Endodermal cell (in vitro differentiated cells): ENCODE measurements at regions not wholly inside any gene's neighbourhood (a gene's known extent, or its start where the extent isn't known, plus 50 kb on each side); places are given as distances from the start of the nearest gene placed in this dataset.

Experiments used
- DNase-seq: peaks from one replicate; pipeline ENCODE4 v3.0.0-alpha.2; 2017
- H3K27ac ChIP-seq: 2 replicates; pipeline ENCODE4 v1.5.1; 2013; ENCODE audit warnings: mild to moderate bottlenecking, low read depth, low read length, moderate library complexity
- H3K27me3 ChIP-seq: 2 replicates; pipeline ENCODE4 v1.6.1; 2013; ENCODE audit warnings: mild to moderate bottlenecking, low read length, moderate library complexity; ENCODE audit not compliant: insufficient read depth, control insufficient read depth, poor library complexity, severe bottlenecking
- H3K36me3 ChIP-seq: 2 replicates; pipeline ENCODE4 v1.7.0; 2013; ENCODE audit warnings: mild to moderate bottlenecking, low read length, moderate library complexity; ENCODE audit not compliant: control insufficient read depth, insufficient read depth
- H3K4me1 ChIP-seq: one replicate; pipeline ENCODE4 v1.7.0; 2013; ENCODE audit warnings: low read length; ENCODE audit not compliant: control insufficient read depth, insufficient read depth
- H3K4me3 ChIP-seq: 2 replicates; pipeline ENCODE4 v1.5.1; 2013; ENCODE audit warnings: mild to moderate bottlenecking, low read length, moderate library complexity
- H3K9ac ChIP-seq: 2 replicates; pipeline ENCODE4 v1.6.1; 2013; ENCODE audit warnings: mild to moderate bottlenecking, low read length, moderate library complexity; ENCODE audit not compliant: poor library complexity, severe bottlenecking; ENCODE audit errors: extremely low read depth
- H3K9me3 ChIP-seq: 2 replicates; pipeline ENCODE4 v1.6.1; 2013; ENCODE audit warnings: mild to moderate bottlenecking, low read length, moderate library complexity; ENCODE audit not compliant: control insufficient read depth
- H3K27ac Mint-ChIP-seq: 2 replicates; pipeline ENCODE4 v1.8.0; 2020; ENCODE audit warnings: mixed read lengths
- H3K27me3 Mint-ChIP-seq: 2 replicates; pipeline ENCODE4 v1.8.0; 2021; ENCODE audit warnings: mild to moderate bottlenecking, mixed read lengths; ENCODE audit not compliant: insufficient read depth
- H3K36me3 Mint-ChIP-seq: 2 replicates; pipeline ENCODE4 v1.8.0; 2020; ENCODE audit warnings: low read depth, mixed read lengths
- H3K4me1 Mint-ChIP-seq: 2 replicates; pipeline ENCODE4 v1.8.0; 2020; ENCODE audit warnings: mixed read lengths
- H3K4me3 Mint-ChIP-seq: 2 replicates; pipeline ENCODE4 v1.8.0; 2020; ENCODE audit warnings: mild to moderate bottlenecking, moderate library complexity, mixed read lengths
- H3K9me3 Mint-ChIP-seq: 2 replicates; pipeline ENCODE4 v1.8.0; 2020; ENCODE audit warnings: mild to moderate bottlenecking, mixed read lengths
- WGBS, 2 experiments: methylation state at CpG; one replicate each; pipeline versions ENCODE4 v1.1.5 to v1.1.7; 2013; ENCODE audit warnings: missing lambda C conversion rate in 2 of 2, mixed read lengths in 1 of 2; ENCODE audit not compliant: insufficient coverage in 1 of 2, insufficient read length in 1 of 2; 5-methylcytosine and 5-hydroxymethylcytosine counted together
- TF ChIP-seq, protein P1 (sequence below): fragments of 200-600 bp; sonication (generic); conservative IDR thresholded peaks from 2 replicates; pipeline ENCODE4 v1.5.0; 2021; ENCODE audit warnings: antibody characterized with exemption, mild to moderate bottlenecking

DNA sequence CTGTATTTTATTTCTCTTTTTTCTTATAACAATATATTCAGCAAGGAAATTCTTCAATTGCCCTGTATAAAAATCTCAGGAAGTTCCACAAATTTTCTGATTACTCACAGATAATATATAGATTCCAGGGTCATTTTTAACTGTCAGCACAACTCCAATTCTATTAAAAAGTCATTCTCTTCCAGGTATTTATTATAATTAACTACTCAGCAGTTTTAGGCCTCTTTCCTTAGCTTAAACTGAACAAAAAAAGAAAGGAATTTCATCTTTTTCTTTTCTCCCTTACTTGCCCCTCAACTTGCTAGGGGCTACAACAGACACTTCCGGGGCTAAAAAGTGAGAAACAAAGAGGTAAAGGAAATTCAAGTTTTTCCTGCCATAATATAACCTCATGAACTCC is 358.9 kb upstream of the LRATD1 start:
- Histone ChIP-seq H3K27me3 (no peaks in the 10 kb centered on the region), H3K9ac (no peak overlapping the region), H3K9me3 (peaks cover 12% of the 10 kb centered on the region), H3K4me1 (no peaks in the 10 kb centered on the region), H3K4me3 (no peak overlapping the region), H3K36me3 (no peaks in the 10 kb centered on the region), H3K27ac (no peak overlapping the region)
- DNase-seq = no peak
- Mint-ChIP-seq H3K27ac (no peak overlapping the region), H3K27me3 (no peaks in the 10 kb centered on the region), H3K4me3 (no peak overlapping the region), H3K4me1 (no peaks in the 10 kb centered on the region), H3K9me3 (peaks cover 17% of the 10 kb centered on the region), H3K36me3 (no peaks in the 10 kb centered on the region)
- TF ChIP-seq, protein P1, sequence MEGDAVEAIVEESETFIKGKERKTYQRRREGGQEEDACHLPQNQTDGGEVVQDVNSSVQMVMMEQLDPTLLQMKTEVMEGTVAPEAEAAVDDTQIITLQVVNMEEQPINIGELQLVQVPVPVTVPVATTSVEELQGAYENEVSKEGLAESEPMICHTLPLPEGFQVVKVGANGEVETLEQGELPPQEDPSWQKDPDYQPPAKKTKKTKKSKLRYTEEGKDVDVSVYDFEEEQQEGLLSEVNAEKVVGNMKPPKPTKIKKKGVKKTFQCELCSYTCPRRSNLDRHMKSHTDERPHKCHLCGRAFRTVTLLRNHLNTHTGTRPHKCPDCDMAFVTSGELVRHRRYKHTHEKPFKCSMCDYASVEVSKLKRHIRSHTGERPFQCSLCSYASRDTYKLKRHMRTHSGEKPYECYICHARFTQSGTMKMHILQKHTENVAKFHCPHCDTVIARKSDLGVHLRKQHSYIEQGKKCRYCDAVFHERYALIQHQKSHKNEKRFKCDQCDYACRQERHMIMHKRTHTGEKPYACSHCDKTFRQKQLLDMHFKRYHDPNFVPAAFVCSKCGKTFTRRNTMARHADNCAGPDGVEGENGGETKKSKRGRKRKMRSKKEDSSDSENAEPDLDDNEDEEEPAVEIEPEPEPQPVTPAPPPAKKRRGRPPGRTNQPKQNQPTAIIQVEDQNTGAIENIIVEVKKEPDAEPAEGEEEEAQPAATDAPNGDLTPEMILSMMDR = no peak
- 93 to 100% methylated on average over 1 of the region's 1 CpG for WGBS, 2 experiments

DNA sequence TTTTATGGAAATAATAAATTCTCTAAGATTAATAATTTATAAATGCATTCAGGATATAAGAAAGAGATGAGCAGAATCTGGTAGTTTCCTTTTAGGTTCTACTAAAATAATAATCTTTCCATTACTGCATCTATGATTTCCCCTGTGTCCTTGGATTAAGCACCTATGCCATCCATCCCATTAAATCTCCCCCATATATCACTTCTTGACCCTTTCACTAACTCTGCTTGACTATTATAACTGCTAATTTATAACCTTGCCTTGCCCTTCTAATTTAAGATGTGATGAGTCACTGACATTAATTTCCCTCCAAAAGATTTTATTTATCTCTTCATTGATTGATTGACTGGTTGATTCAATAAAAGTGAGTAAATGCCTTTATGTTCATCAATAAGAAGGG is 348.3 kb upstream of the LRATD1 start:
- no peaks in the 10 kb centered on the region for H3K9me3 ChIP-seq
- no peaks in the 10 kb centered on the region for H3K27me3 ChIP-seq
- H3K9me3 Mint-ChIP-seq = no peaks in the 10 kb centered on the region
- no peak for DNase-seq
- no peaks in the 10 kb centered on the region for H3K4me1 Mint-ChIP-seq
- H3K27ac ChIP-seq = no peak overlapping the region
- H3K4me3 Mint-ChIP-seq = no peak overlapping the region
- no peaks in the 10 kb centered on the region for H3K36me3 ChIP-seq
- H3K4me1 ChIP-seq = no peaks in the 10 kb centered on the region
- H3K4me3 ChIP-seq = no peak overlapping the region
- H3K27me3 Mint-ChIP-seq = no peaks in the 10 kb centered on the region
- TF ChIP-seq, protein P1 = no peak
- H3K9ac ChIP-seq = no peak overlapping the region
- no peak overlapping the region for H3K27ac Mint-ChIP-seq
- H3K36me3 Mint-ChIP-seq = no peaks in the 10 kb centered on the region

DNA sequence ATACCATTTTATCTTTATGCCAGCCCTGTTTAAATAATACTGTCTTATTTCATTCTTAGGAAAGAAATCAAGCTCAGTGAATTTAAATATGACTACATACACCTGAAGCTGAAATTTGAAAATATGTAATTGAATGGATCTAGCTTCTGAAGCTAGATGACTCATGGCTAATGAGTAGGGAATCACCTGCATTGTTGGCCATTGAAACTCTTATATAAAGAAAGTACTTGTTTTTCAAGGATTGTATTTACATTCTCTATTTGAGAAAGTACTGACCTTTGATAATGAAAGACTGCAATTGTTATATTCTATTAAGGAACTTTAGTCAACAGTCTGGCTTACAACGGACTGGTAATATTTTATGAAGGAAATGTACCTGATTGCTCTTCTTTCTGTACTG is 346.7 kb upstream of the LRATD1 start:
- Mint-ChIP-seq H3K27ac (no peak overlapping the region), H3K27me3 (no peaks in the 10 kb centered on the region), H3K36me3 (no peaks in the 10 kb centered on the region), H3K9me3 (no peaks in the 10 kb centered on the region), H3K4me1 (peaks cover under 1% of the 10 kb centered on the region), H3K4me3 (no peak overlapping the region)
- Histone ChIP-seq H3K27ac (no peak overlapping the region), H3K4me3 (no peak overlapping the region), H3K36me3 (no peaks in the 10 kb centered on the region), H3K4me1 (no peaks in the 10 kb centered on the region), H3K9ac (no peak overlapping the region), H3K27me3 (no peaks in the 10 kb centered on the region), H3K9me3 (no peaks in the 10 kb centered on the region)
- TF ChIP-seq, protein P1 = no peak
- 86 to 88% methylated on average over 1 of the region's 1 CpG for WGBS, 2 experiments
- DNase-seq = no peak
